ENCODE measurements at regions not wholly inside any gene's neighbourhood (a gene's known extent, or its start where the extent isn't known, plus 50 kb on each side); places are given as distances from the start of the nearest gene placed in this dataset.

DNA sequence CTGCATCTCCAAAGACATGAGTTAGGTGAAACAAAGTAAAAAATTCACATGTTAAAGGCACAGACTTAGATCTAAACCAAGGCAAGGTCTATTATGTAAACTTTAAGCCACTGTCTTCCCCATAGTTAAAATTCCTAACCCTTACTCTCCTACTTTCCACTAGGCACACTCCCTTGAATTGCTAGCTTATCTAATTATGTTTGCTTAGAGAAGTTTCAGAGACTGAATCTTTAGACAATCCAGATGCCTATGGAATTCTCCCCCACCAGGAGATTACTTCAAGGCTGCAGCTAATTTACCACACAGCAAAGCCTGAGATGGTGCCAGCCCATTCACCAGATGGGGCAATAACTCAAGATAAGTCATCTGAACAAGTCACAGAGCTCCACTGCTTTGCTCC is 803.1 kb upstream of the COX7C start:
- no peak for TF ChIP-seq CTCF (IDR thresholded peaks at IDR 0.05 in 2 of 3, conservative IDR thresholded peaks at IDR 0.05 in 1 of 3; ENCODE audit: control insufficient read depth in 2 of 3, extremely low read depth in 1 of 3, insufficient read depth in 1 of 3, low read depth in 3 of 3, low read length in 3 of 3)
- no peak for TF ChIP-seq SUZ12 (IDR thresholded peaks at IDR 0.05; ENCODE audit: unreplicated experiment)
- TF ChIP-seq HDAC2 (IDR thresholded peaks at IDR 0.05): no peak
- no peak for TF ChIP-seq MAX (IDR thresholded peaks at IDR 0.05; ENCODE audit: low read depth, low read length)
- no peak for TF ChIP-seq POLR2A (IDR thresholded peaks at IDR 0.05; ENCODE audit: low read depth, low read length)
- no peak for TF ChIP-seq ASH2L (IDR thresholded peaks at IDR 0.05; ENCODE audit: borderline replicate concordance, low read depth)
- no peak for TF ChIP-seq KAT2A (conservative IDR thresholded peaks at IDR 0.05; ENCODE audit: control insufficient read depth, low read depth, low read length)
- no peak for TF ChIP-seq ZBTB40 (IDR thresholded peaks at IDR 0.05; ENCODE audit: borderline replicate concordance)
- no peak for TF ChIP-seq SRF (IDR thresholded peaks at IDR 0.05; ENCODE audit: low read depth in 2 of 2, low read length in 2 of 2)
- TF ChIP-seq NRF1 (conservative IDR thresholded peaks at IDR 0.05; ENCODE audit: low read depth, low read length): no peak
